CD4-positive, CD25-positive, alpha-beta regulatory T cell (primary cell): ENCODE measurements at regions not wholly inside any gene's neighbourhood (a gene's known extent, or its start where the extent isn't known, plus 50 kb on each side); places are given as distances from the start of the nearest gene placed in this dataset.
A peak's percentile ranks its signal among the peaks of the same experiment; 100 is the strongest.

Source experiments
- ATAC-seq, 2 donors: fragments of 150-1000 bp; cut with Tn5 transposase; one replicate each; pipeline ENCODE4 v1.10.0; 2021; ENCODE audit warnings: low read depth in 2 of 2, moderate number of reproducible peaks in 2 of 2, moderate library complexity in 1 of 2
- DNase-seq, 3 donors: peaks; one replicate each; pipeline versions ENCODE4 v3.0.0 to v3.0.0-alpha.2; 2012 to 2022; ENCODE audit warnings: mixed read lengths in 1 of 3
- H3K27ac ChIP-seq: one replicate; pipeline ENCODE4 v1.7.0; 2013; ENCODE audit warnings: mild to moderate bottlenecking, low read length; ENCODE audit not compliant: insufficient read depth, poor library complexity, severe bottlenecking
- H3K27me3 ChIP-seq: one replicate; pipeline ENCODE4 v1.7.0; 2013; ENCODE audit warnings: low read length; ENCODE audit not compliant: control insufficient read depth, insufficient read depth
- H3K36me3 ChIP-seq: one replicate; pipeline ENCODE4 v1.7.0; 2013; ENCODE audit warnings: mild to moderate bottlenecking, low read length, moderate library complexity; ENCODE audit not compliant: control insufficient read depth, insufficient read depth
- H3K4me1 ChIP-seq: 2 replicates; pipeline ENCODE4 v1.7.0; 2013; ENCODE audit warnings: mild to moderate bottlenecking, low read length; ENCODE audit not compliant: insufficient read depth, control insufficient read depth, poor library complexity, severe bottlenecking
- H3K4me3 ChIP-seq: one replicate; pipeline ENCODE4 v1.7.0; 2013; ENCODE audit warnings: low read depth, mild to moderate bottlenecking, low read length, moderate library complexity
- H3K9me3 ChIP-seq, 2 experiments: 1 replicate in 1 of 2; 2 replicates in 1 of 2; pipeline ENCODE4 v1.7.0; 2013; ENCODE audit warnings: low read length in 2 of 2, mild to moderate bottlenecking in 1 of 2, moderate library complexity in 1 of 2; ENCODE audit not compliant: control insufficient read depth in 2 of 2
- H3K27ac Mint-ChIP-seq, 3 donors: one replicate each; pipeline ENCODE4 v1.8.0; 2020 to 2022; ENCODE audit warnings: mild to moderate bottlenecking in 3 of 3, mixed read lengths in 3 of 3, moderate library complexity in 2 of 3
- H3K27me3 Mint-ChIP-seq: one replicate; pipeline ENCODE4 v1.8.0; 2022; ENCODE audit warnings: mild to moderate bottlenecking, mixed read lengths
- H3K36me3 Mint-ChIP-seq: one replicate; pipeline ENCODE4 v1.8.0; 2020; ENCODE audit warnings: mixed read lengths
- H3K4me1 Mint-ChIP-seq, 4 donors: one replicate each; pipeline ENCODE4 v1.8.0; 2020 to 2022; ENCODE audit warnings: mixed read lengths in 4 of 4, mild to moderate bottlenecking in 1 of 4
- H3K4me3 Mint-ChIP-seq, 4 donors: one replicate each; pipeline ENCODE4 v1.8.0; 2020 to 2022; ENCODE audit warnings: mild to moderate bottlenecking in 4 of 4, mixed read lengths in 4 of 4, moderate library complexity in 3 of 4
- H3K9me3 Mint-ChIP-seq, 7 donors: one replicate each; pipeline ENCODE4 v1.8.0; 2020 to 2022; ENCODE audit warnings: mixed read lengths in 7 of 7, mild to moderate bottlenecking in 3 of 7, moderate library complexity in 2 of 7

- Histone ChIP-seq H3K27me3 (no peaks in the 10 kb centered on the region), H3K4me1 (peaks cover 7% of the 10 kb centered on the region), H3K4me3 (no peak overlapping the region), H3K9me3 (no peaks in the 10 kb centered on the region), H3K36me3 (no peaks in the 10 kb centered on the region), H3K27ac (no peak overlapping the region)
- H3K9me3 Mint-ChIP-seq = peaks cover 0 to 1% (median 0%) of the 10 kb centered on the region in 7 donors
- H3K36me3 Mint-ChIP-seq = no peaks in the 10 kb centered on the region
- H3K27me3 Mint-ChIP-seq = no peaks in the 10 kb centered on the region
- ATAC-seq = no peak
- peaks cover 9 to 31% (median 26%) of the 10 kb centered on the region in 4 donors for H3K4me1 Mint-ChIP-seq
- no peak overlapping the region for H3K4me3 Mint-ChIP-seq
- no peak for DNase-seq
- no peak overlapping the region for H3K27ac Mint-ChIP-seq
Measured at GRCh38 chr10:83678850-83679249, 460.5 kb upstream of the GHITM start.

GRCh38 chr10:83680470-83680891 is 458.8 kb upstream of the GHITM start:
- DNase-seq = peak in 2 of 3 donors; percentile 11 to 61
- Histone ChIP-seq H3K36me3 (no peaks in the 10 kb centered on the region), H3K27me3 (no peaks in the 10 kb centered on the region), H3K4me3 (peak overlapping the region; percentile 52), H3K4me1 (peaks cover 7% of the 10 kb centered on the region), H3K9me3 (no peaks in the 10 kb centered on the region), H3K27ac (no peak overlapping the region)
- H3K4me1 Mint-ChIP-seq = peaks cover 9 to 31% (median 26%) of the 10 kb centered on the region in 4 donors
- ATAC-seq = peak; percentile 53 to 62
- H3K36me3 Mint-ChIP-seq = no peaks in the 10 kb centered on the region
- no peaks in the 10 kb centered on the region for H3K27me3 Mint-ChIP-seq
- peaks cover 0 to 1% (median 0%) of the 10 kb centered on the region in 7 donors for H3K9me3 Mint-ChIP-seq
- H3K27ac Mint-ChIP-seq = peak overlapping the region in 2 of 3 donors; percentile 18 to 47
- peak overlapping the region; percentile 1 to 39 (median 16) for H3K4me3 Mint-ChIP-seq

GRCh38 chr10:83682414-83682813 is 456.9 kb upstream of the GHITM start:
- Mint-ChIP-seq H3K4me3 (no peak overlapping the region), H3K27me3 (no peaks in the 10 kb centered on the region), H3K9me3 (peaks cover 0 to 1% (median 0%) of the 10 kb centered on the region in 7 donors), H3K4me1 (peaks cover 9 to 31% (median 26%) of the 10 kb centered on the region in 4 donors), H3K27ac (no peak overlapping the region), H3K36me3 (no peaks in the 10 kb centered on the region)
- DNase-seq (no peak), ATAC-seq (no peak)
- Histone ChIP-seq H3K9me3 (no peaks in the 10 kb centered on the region), H3K4me3 (no peak overlapping the region), H3K36me3 (no peaks in the 10 kb centered on the region), H3K27me3 (no peaks in the 10 kb centered on the region), H3K27ac (no peak overlapping the region), H3K4me1 (peaks cover 7% of the 10 kb centered on the region)

GRCh38 chr10:83685458-83685857 is 453.9 kb upstream of the GHITM start:
- no peak overlapping the region for H3K4me3 ChIP-seq
- H3K36me3 Mint-ChIP-seq = no peaks in the 10 kb centered on the region
- no peaks in the 10 kb centered on the region for H3K27me3 ChIP-seq
- H3K9me3 ChIP-seq = no peaks in the 10 kb centered on the region
- peaks cover 2 to 13% (median 10%) of the 10 kb centered on the region in 4 donors for H3K4me1 Mint-ChIP-seq
- H3K9me3 Mint-ChIP-seq = peaks cover 0 to 1% (median 0%) of the 10 kb centered on the region in 7 donors
- H3K27me3 Mint-ChIP-seq = peaks cover 9% of the 10 kb centered on the region
- no peaks in the 10 kb centered on the region for H3K36me3 ChIP-seq
- DNase-seq = no peak
- no peak overlapping the region for H3K27ac ChIP-seq
- H3K4me3 Mint-ChIP-seq = no peak overlapping the region
- no peak for ATAC-seq
- no peak overlapping the region for H3K27ac Mint-ChIP-seq
- H3K4me1 ChIP-seq = no peaks in the 10 kb centered on the region

- no peak overlapping the region for H3K4me3 Mint-ChIP-seq
- Histone ChIP-seq H3K4me3 (no peak overlapping the region), H3K4me1 (no peaks in the 10 kb centered on the region), H3K27ac (no peak overlapping the region), H3K9me3 (no peaks in the 10 kb centered on the region), H3K27me3 (no peaks in the 10 kb centered on the region), H3K36me3 (no peaks in the 10 kb centered on the region)
- peaks cover 14% of the 10 kb centered on the region for H3K27me3 Mint-ChIP-seq
- no peak for ATAC-seq
- H3K36me3 Mint-ChIP-seq = no peaks in the 10 kb centered on the region
- no peak for DNase-seq
- H3K4me1 Mint-ChIP-seq = no peaks in the 10 kb centered on the region
- no peak overlapping the region for H3K27ac Mint-ChIP-seq
- H3K9me3 Mint-ChIP-seq = peaks cover 0 to 4% (median 0%) of the 10 kb centered on the region in 7 donors
Measured at GRCh38 chr10:83691791-83692596, 447.3 kb upstream of the GHITM start.

- Histone ChIP-seq H3K27me3 (no peaks in the 10 kb centered on the region), H3K27ac (no peak overlapping the region), H3K4me1 (no peaks in the 10 kb centered on the region), H3K9me3 (no peaks in the 10 kb centered on the region), H3K36me3 (no peaks in the 10 kb centered on the region), H3K4me3 (no peak overlapping the region)
- Mint-ChIP-seq H3K9me3 (peaks cover 0 to 8% (median 4%) of the 10 kb centered on the region in 7 donors), H3K4me1 (no peaks in the 10 kb centered on the region), H3K4me3 (no peak overlapping the region), H3K36me3 (no peaks in the 10 kb centered on the region), H3K27me3 (peaks cover 5% of the 10 kb centered on the region), H3K27ac (no peak overlapping the region)
- no peak for ATAC-seq
- DNase-seq = no peak
Measured at GRCh38 chr10:83698899-83699298, 440.4 kb upstream of the GHITM start.

GRCh38 chr10:83701799-83702198 is 437.5 kb upstream of the GHITM start:
- no peak for ATAC-seq
- H3K36me3 Mint-ChIP-seq = no peaks in the 10 kb centered on the region
- peaks cover 0 to 9% (median 4%) of the 10 kb centered on the region in 7 donors for H3K9me3 Mint-ChIP-seq
- no peaks in the 10 kb centered on the region for H3K4me1 ChIP-seq
- no peaks in the 10 kb centered on the region for H3K4me1 Mint-ChIP-seq
- no peak for DNase-seq
- H3K4me3 ChIP-seq = no peak overlapping the region
- no peak overlapping the region for H3K27ac ChIP-seq
- H3K27ac Mint-ChIP-seq = no peak overlapping the region
- H3K36me3 ChIP-seq = no peaks in the 10 kb centered on the region
- no peaks in the 10 kb centered on the region for H3K9me3 ChIP-seq
- H3K27me3 ChIP-seq = no peaks in the 10 kb centered on the region
- no peaks in the 10 kb centered on the region for H3K27me3 Mint-ChIP-seq
- H3K4me3 Mint-ChIP-seq = no peak overlapping the region

- H3K4me1 ChIP-seq = no peaks in the 10 kb centered on the region
- Mint-ChIP-seq H3K4me1 (no peaks in the 10 kb centered on the region), H3K27me3 (no peaks in the 10 kb centered on the region), H3K27ac (no peak overlapping the region), H3K9me3 (peaks cover 0 to 13% (median 4%) of the 10 kb centered on the region in 7 donors), H3K4me3 (no peak overlapping the region), H3K36me3 (no peaks in the 10 kb centered on the region)
- no peaks in the 10 kb centered on the region for H3K36me3 ChIP-seq
- H3K4me3 ChIP-seq = no peak overlapping the region
- H3K27me3 ChIP-seq = no peaks in the 10 kb centered on the region
- ATAC-seq = no peak
- DNase-seq = no peak
- H3K9me3 ChIP-seq = no peaks in the 10 kb centered on the region
- no peak overlapping the region for H3K27ac ChIP-seq
Measured at GRCh38 chr10:83702731-83703130, 436.6 kb upstream of the GHITM start.
